H7 (cell line): ENCODE measurements at regions not wholly inside any gene's neighbourhood (a gene's known extent, or its start where the extent isn't known, plus 50 kb on each side); places are given as distances from the start of the nearest gene placed in this dataset.
"Not testable (repeated sequence)": the region's sequence is repeated elsewhere in the genome, so short reads cannot be mapped to it uniquely, and the experiment has no call there.

ENCODE experiments used
- DNase-seq: peaks from one replicate; pipeline ENCODE4 v3.0.0; 2012
- H3K27me3 ChIP-seq: 2 replicates; pipeline ENCODE4 v1.6.0; 2011; ENCODE audit warnings: mild to moderate bottlenecking, low read length; ENCODE audit not compliant: control insufficient read depth, insufficient read depth
- H3K36me3 ChIP-seq: replicated peaks from 2 replicates; pipeline ENCODE4 v1.5.1; 2011; ENCODE audit warnings: low read length; ENCODE audit not compliant: control insufficient read depth, insufficient read depth
- H3K4me3 ChIP-seq: 2 replicates; pipeline ENCODE4 v1.5.1; 2011; ENCODE audit warnings: low read depth, mild to moderate bottlenecking, control low read depth, low read length, moderate library complexity; ENCODE audit not compliant: insufficient read depth

DNA sequence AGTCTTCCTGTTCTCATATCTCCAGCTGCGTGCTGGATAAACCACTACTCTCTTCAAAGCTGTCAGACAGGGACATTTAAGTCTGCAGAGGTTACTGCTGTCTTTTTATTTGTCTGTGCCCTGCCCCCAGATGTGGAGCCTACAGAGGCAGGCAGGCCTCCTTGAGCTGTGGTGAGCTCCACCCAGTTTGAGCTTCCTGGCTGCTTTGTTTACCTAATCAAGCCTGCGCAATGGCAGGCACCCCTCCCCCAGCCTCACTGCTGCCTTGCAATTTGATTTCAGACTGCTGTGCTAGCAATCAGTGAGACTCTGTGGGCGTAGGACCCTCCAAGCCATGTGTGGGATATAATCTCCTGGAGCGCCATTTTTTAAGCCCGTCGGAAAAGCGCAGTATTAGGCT, 331.8 kb upstream of the PRR16 start:
- H3K36me3 ChIP-seq, H3K4me3 ChIP-seq, DNase-seq: not testable (repeated sequence)

GRCh38 chr5:120134944-120135343, 329.2 kb upstream of the PRR16 start:
- Histone ChIP-seq H3K36me3 (no peaks in the 10 kb centered on the region), H3K4me3 (no peak overlapping the region), H3K27me3 (no peaks in the 10 kb centered on the region)
- DNase-seq: no peak

More for the DNA sequence above, 331.8 kb upstream of the PRR16 start:
- not testable (repeated sequence) for H3K27me3 ChIP-seq

DNA sequence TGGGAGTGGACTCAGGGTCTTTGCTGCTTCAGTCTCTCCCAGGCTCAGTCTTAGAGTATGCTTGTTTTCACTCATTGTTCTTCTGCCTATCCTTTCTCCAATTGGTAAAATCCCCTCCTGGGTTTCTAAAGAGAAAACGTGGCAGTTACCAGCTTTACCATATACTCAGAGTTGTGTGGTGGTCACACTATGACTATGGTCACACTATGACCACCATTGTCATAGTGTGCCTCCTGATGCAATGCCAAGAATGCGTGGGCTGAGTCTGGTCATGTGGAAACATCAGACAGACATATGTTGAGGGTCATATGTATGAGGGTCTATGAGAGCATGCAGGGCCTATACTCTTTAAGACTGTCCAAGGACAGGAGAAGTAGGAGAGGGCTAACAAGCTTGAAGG, 326.5 kb upstream of the PRR16 start:
- Histone ChIP-seq H3K36me3 (no peaks in the 10 kb centered on the region), H3K4me3 (no peak overlapping the region), H3K27me3 (no peaks in the 10 kb centered on the region)
- no peak for DNase-seq

- Histone ChIP-seq H3K27me3 (no peaks in the 10 kb centered on the region), H3K36me3 (no peaks in the 10 kb centered on the region), H3K4me3 (no peak overlapping the region)
- no peak for DNase-seq
Observed at GRCh38 chr5:120139039-120139438, 325.1 kb upstream of the PRR16 start.

GRCh38 chr5:120140501-120140900, 323.6 kb upstream of the PRR16 start:
- Histone ChIP-seq H3K4me3 (no peak overlapping the region), H3K36me3 (no peaks in the 10 kb centered on the region), H3K27me3 (no peaks in the 10 kb centered on the region)
- DNase-seq: no peak

GRCh38 chr5:120141076-120141475, 323.0 kb upstream of the PRR16 start:
- no peak overlapping the region for H3K4me3 ChIP-seq
- no peaks in the 10 kb centered on the region for H3K36me3 ChIP-seq
- no peak for DNase-seq
- H3K27me3 ChIP-seq: no peaks in the 10 kb centered on the region

GRCh38 chr5:120146787-120147186, 317.3 kb upstream of the PRR16 start:
- no peaks in the 10 kb centered on the region for H3K36me3 ChIP-seq
- DNase-seq: no peak
- no peak overlapping the region for H3K4me3 ChIP-seq
- H3K27me3 ChIP-seq: no peaks in the 10 kb centered on the region

DNA sequence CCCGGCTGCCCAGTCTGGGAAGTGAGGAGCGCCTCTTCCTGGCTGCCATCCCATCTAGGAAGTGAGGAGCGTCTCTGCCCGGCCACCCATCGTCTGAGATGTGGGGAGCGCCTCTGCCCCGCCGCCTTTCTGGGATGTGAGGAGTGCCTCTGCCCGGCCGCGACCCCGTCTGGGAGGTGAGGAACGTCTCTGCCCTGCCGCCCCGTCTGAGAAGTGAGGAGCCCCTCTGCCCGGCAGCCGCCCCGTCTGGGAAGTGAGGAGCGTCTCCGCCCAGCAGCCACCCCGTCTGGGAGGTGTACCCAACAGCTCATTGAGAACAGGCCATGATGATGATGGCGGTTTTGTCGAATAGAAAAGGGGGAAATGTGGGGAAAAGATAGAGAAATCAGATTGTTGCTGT, 316.2 kb upstream of the PRR16 start:
- H3K4me3 ChIP-seq, DNase-seq, H3K36me3 ChIP-seq, H3K27me3 ChIP-seq: not testable (repeated sequence)

GRCh38 chr5:120150770-120151169, 313.3 kb upstream of the PRR16 start:
- H3K27me3 ChIP-seq: no peaks in the 10 kb centered on the region
- H3K36me3 ChIP-seq: no peaks in the 10 kb centered on the region
- no peak for DNase-seq
- no peak overlapping the region for H3K4me3 ChIP-seq

DNA sequence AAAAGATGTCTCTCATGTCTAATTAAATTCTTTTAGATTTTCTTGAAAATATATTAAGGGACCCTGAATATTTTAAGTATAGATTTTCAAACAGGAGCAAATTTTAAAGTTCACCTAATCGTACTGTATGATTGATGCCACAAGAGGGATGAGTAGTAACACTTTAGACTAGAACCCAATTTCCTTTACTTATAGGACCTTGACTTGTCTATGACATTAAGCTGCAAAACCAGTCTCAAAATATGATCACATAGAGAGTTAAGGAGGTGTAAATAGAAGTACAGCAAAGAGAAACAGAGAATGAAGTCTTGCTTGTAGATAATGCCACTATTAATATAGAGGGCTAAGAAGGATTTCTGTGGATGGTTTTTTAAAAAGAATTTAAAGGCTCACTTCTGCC, 312.9 kb upstream of the PRR16 start:
- no peaks in the 10 kb centered on the region for H3K27me3 ChIP-seq
- no peak overlapping the region for H3K4me3 ChIP-seq
- no peaks in the 10 kb centered on the region for H3K36me3 ChIP-seq
- no peak for DNase-seq

DNA sequence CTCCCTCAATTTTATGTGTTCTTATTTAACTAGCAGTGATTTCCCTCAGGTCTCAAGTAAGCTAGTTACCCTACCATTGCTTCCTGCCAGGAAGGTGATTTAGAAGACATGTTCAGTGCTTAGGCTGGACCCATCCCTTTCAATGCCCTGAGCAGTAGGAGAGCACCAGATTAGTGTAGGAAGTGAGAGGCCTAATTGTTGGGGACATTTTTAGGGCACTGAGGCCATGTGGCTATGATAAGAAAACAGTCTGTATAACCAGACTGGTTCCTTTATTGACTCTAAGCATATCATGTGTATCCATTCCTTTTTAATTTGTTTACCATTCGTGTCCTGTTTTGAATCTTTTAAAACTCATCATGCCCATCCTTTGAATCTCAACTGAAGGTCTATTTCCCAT, 312.3 kb upstream of the PRR16 start:
- Histone ChIP-seq H3K4me3 (no peak overlapping the region), H3K36me3 (no peaks in the 10 kb centered on the region), H3K27me3 (no peaks in the 10 kb centered on the region)
- DNase-seq: no peak

GRCh38 chr5:120152472-120152871, 311.6 kb upstream of the PRR16 start:
- H3K27me3 ChIP-seq: no peaks in the 10 kb centered on the region
- no peaks in the 10 kb centered on the region for H3K36me3 ChIP-seq
- no peak overlapping the region for H3K4me3 ChIP-seq
- DNase-seq: no peak

GRCh38 chr5:120152931-120153330, 311.2 kb upstream of the PRR16 start:
- no peaks in the 10 kb centered on the region for H3K36me3 ChIP-seq
- no peak overlapping the region for H3K4me3 ChIP-seq
- no peak for DNase-seq
- no peaks in the 10 kb centered on the region for H3K27me3 ChIP-seq

DNA sequence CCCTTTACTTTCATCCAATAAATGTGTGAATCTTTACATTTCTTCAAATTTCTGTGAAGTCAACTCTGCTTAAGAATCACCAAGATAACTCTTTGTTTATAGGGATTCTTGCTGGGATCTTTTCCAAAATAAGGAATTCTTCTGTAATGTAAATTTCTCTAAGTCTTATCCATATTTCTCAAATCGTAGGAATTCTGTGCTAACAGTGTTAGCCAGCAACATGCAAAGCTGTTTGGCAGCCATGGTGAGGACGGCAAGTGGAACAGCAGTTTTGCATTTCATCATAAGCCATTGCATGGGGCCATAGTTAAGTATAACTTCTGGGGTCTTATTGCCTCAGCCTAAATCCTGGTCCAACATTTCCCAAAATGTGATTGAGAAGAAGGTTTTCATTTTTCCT, 310.5 kb upstream of the PRR16 start:
- Histone ChIP-seq H3K4me3 (no peak overlapping the region), H3K27me3 (no peaks in the 10 kb centered on the region), H3K36me3 (no peaks in the 10 kb centered on the region)
- DNase-seq: no peak

DNA sequence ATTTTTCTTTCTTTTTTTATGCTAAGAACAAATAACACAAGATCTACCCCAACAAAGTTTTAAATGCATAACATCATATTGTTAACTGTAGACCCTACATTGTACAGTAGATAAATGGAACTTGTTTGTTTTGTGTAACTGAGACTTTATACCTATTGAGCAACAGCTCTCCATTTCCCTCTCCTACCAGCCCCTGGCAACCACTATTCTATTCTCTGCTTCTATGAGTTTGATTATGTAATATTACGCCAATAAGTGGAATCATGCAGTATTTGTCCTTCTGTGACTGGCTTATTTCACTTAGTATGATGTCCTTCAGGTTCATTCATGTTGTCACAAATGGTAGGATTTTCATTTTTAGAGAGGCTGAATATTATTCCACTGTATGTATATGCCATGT, 308.2 kb upstream of the PRR16 start:
- H3K4me3 ChIP-seq: no peak overlapping the region
- no peaks in the 10 kb centered on the region for H3K36me3 ChIP-seq
- no peaks in the 10 kb centered on the region for H3K27me3 ChIP-seq
- DNase-seq: no peak

DNA sequence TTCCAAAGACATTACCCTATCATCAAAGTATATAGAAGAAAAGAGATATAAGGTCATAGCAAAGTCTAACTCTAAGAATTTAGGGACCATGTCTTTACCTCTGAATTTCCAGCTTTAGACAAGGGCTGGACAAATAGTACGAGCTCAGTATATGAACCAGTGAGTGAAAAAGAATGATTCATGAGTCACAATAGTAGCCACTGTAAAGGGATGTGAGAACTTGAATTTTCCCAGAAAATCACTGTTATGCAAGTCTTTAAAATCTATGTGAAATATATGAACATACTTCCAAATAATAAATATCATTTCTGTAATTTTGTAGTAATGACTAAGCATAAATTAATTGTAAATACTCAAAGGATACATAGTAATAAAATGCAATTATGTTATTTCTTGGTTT, 305.9 kb upstream of the PRR16 start:
- no peak for DNase-seq
- Histone ChIP-seq H3K36me3 (no peaks in the 10 kb centered on the region), H3K27me3 (no peaks in the 10 kb centered on the region)

More for the DNA sequence above, 305.9 kb upstream of the PRR16 start:
- no peak overlapping the region for H3K4me3 ChIP-seq
